Left lung (tissue), 4 donors: ENCODE measurements at regions not wholly inside any gene's neighbourhood (a gene's known extent, or its start where the extent isn't known, plus 50 kb on each side); places are given as distances from the start of the nearest gene placed in this dataset.

Experiments
- ATAC-seq: fragments of 200-7000 bp; cut with Tn5 transposase; one replicate; pipeline ENCODE4 v1.9.1; 2020; ENCODE audit warnings: moderate library complexity
- DNase-seq, 4 donors: peaks; one replicate each; pipeline ENCODE4 v3.0.0-alpha.2; 2013 to 2020
- H3K27ac ChIP-seq, 2 donors: fragments of 200-600 bp; sonication (generic) in 1 of 2; one replicate each; pipeline versions ENCODE4 v1.5.0 to v1.8.0; 2020 to 2021
- H3K27me3 ChIP-seq, 2 donors: fragments of 200-600 bp; sonication (generic) in 1 of 2; one replicate each; pipeline versions ENCODE4 v1.5.0 to v1.8.0; 2020 to 2021
- H3K36me3 ChIP-seq, 2 donors: fragments of 200-600 bp; sonication (generic) in 1 of 2; one replicate each; pipeline versions ENCODE4 v1.5.0 to v1.8.0; 2020 to 2021
- H3K4me1 ChIP-seq, 2 donors: fragments of 200-600 bp; one replicate each; pipeline ENCODE4 v1.8.0; 2021
- H3K4me3 ChIP-seq, 2 donors: fragments of 200-600 bp; sonication (generic) in 1 of 2; one replicate each; pipeline versions ENCODE4 v1.5.0 to v1.8.0; 2020 to 2021; ENCODE audit warnings: mild to moderate bottlenecking in 1 of 2
- H3K9me3 ChIP-seq, 2 donors: fragments of 200-600 bp; sonication (generic) in 1 of 2; one replicate each; pipeline versions ENCODE4 v1.5.0 to v1.8.0; 2020 to 2021
- CTCF ChIP-seq, 2 donors: fragments of 200-600 bp; sonication (generic) in 1 of 2; IDR thresholded peaks; one replicate each; pipeline versions ENCODE4 v1.5.0 to v1.8.0; 2021; ENCODE audit warnings: antibody characterized with exemption in 2 of 2
- intact Hi-C, 2 donors: fragments of 100-400 bp; cut with DNase I; formaldehyde crosslinking; loops; one replicate each; pipeline versions ENCODE4 v1.11.2 to v1.14.2; 2022
- donor health status: DM: no; HTN: yes; CAD: no.
- donor health status: DM: no; HTN: no; CAD: no.

- no peak for TF ChIP-seq CTCF (IDR thresholded peaks at IDR 0.05)
- ATAC-seq: no peak
These were observed 220.8 kb downstream of the BCAS1 start for GRCh38 chr20:53849471-53850059.

GRCh38 chr20:53848304-53848703 lies 222.1 kb downstream of the BCAS1 start:
- no peaks in the 10 kb centered on the region for H3K36me3 ChIP-seq
- H3K9me3 ChIP-seq: no peaks in the 10 kb centered on the region
- H3K4me1 ChIP-seq: peaks cover 0 to 23% of the 10 kb centered on the region in 2 donors
- no peak for ATAC-seq
- TF ChIP-seq CTCF (IDR thresholded peaks at IDR 0.05): no peak
- H3K27ac ChIP-seq: peak overlapping the region in 1 of 2 donors; percentile 88
- intact Hi-C loops: no loop called here
- DNase-seq: no peak
- H3K27me3 ChIP-seq: no peaks in the 10 kb centered on the region
- H3K4me3 ChIP-seq: no peak overlapping the region

More at GRCh38 chr20:53849471-53850059, 220.8 kb downstream of the BCAS1 start:
- no peaks in the 10 kb centered on the region for H3K9me3 ChIP-seq
- no peak overlapping the region for H3K4me3 ChIP-seq
- no peaks in the 10 kb centered on the region for H3K27me3 ChIP-seq
- H3K27ac ChIP-seq: no peak overlapping the region
- peaks cover 0 to 23% of the 10 kb centered on the region in 2 donors for H3K4me1 ChIP-seq
- intact Hi-C loops: no loop called here
- no peaks in the 10 kb centered on the region for H3K36me3 ChIP-seq
- DNase-seq: no peak

GRCh38 chr20:53847837-53848170 lies 222.6 kb downstream of the BCAS1 start:
- intact Hi-C loops: no loop called here
- Histone ChIP-seq H3K36me3 (no peaks in the 10 kb centered on the region), H3K9me3 (no peaks in the 10 kb centered on the region), H3K4me3 (no peak overlapping the region), H3K27ac (peak overlapping the region in 1 of 2 donors; percentile 88), H3K4me1 (peaks cover 0 to 23% of the 10 kb centered on the region in 2 donors), H3K27me3 (no peaks in the 10 kb centered on the region)
- ATAC-seq (peak; percentile 24), DNase-seq (no peak)
- no peak for TF ChIP-seq CTCF (IDR thresholded peaks at IDR 0.05)

- Histone ChIP-seq H3K36me3 (no peaks in the 10 kb centered on the region), H3K4me1 (peaks cover 0 to 28% of the 10 kb centered on the region in 2 donors), H3K4me3 (no peak overlapping the region), H3K27ac (peak overlapping the region in 1 of 2 donors; percentile 88), H3K27me3 (no peaks in the 10 kb centered on the region), H3K9me3 (no peaks in the 10 kb centered on the region)
- DNase-seq: no peak
- intact Hi-C loops: no loop called here
- peak; percentile 39 for ATAC-seq
- no peak for TF ChIP-seq CTCF (IDR thresholded peaks at IDR 0.05)
These were observed 223.1 kb downstream of the BCAS1 start for GRCh38 chr20:53847139-53847836.

GRCh38 chr20:53846640-53847039 lies 223.8 kb downstream of the BCAS1 start:
- no peak for TF ChIP-seq CTCF (IDR thresholded peaks at IDR 0.05)
- intact Hi-C loops: no loop called here
- H3K36me3 ChIP-seq: no peaks in the 10 kb centered on the region
- peak overlapping the region in 1 of 2 donors; percentile 88 for H3K27ac ChIP-seq
- no peak for DNase-seq
- ATAC-seq: no peak
- no peak overlapping the region for H3K4me3 ChIP-seq
- H3K9me3 ChIP-seq: no peaks in the 10 kb centered on the region
- H3K27me3 ChIP-seq: no peaks in the 10 kb centered on the region
- peaks cover 0 to 34% of the 10 kb centered on the region in 2 donors for H3K4me1 ChIP-seq
